Immature natural killer cell (primary cell): ENCODE measurements at regions not wholly inside any gene's neighbourhood (a gene's known extent, or its start where the extent isn't known, plus 50 kb on each side); places are given as distances from the start of the nearest gene placed in this dataset.
"Not testable (repeated sequence)": the region's sequence is repeated elsewhere in the genome, so short reads cannot be mapped to it uniquely, and the experiment has no call there.

ENCODE experiments used
- DNase-seq, 3 donors: peaks; one replicate each; pipeline ENCODE4 v3.0.0; 2022; ENCODE audit warnings: mixed read lengths in 1 of 3
- H3K27ac Mint-ChIP-seq, 6 donors: one replicate each; pipeline ENCODE4 v1.8.0; 2020; ENCODE audit warnings: mixed read lengths in 6 of 6, mild to moderate bottlenecking in 5 of 6, inconsistent platforms in 4 of 6, moderate library complexity in 3 of 6
- H3K27me3 Mint-ChIP-seq, 3 donors: one replicate each; pipeline ENCODE4 v1.8.0; 2020 to 2021; ENCODE audit warnings: low read depth in 3 of 3, mild to moderate bottlenecking in 3 of 3, mixed read lengths in 3 of 3, moderate library complexity in 3 of 3, inconsistent platforms in 1 of 3
- H3K36me3 Mint-ChIP-seq, 3 donors: one replicate each; pipeline ENCODE4 v1.8.0; 2020; ENCODE audit warnings: mixed read lengths in 3 of 3, inconsistent platforms in 2 of 3, mild to moderate bottlenecking in 2 of 3
- H3K4me1 Mint-ChIP-seq, 2 donors: one replicate each; pipeline ENCODE4 v1.8.0; 2020; ENCODE audit warnings: inconsistent platforms in 2 of 2, mild to moderate bottlenecking in 2 of 2, mixed read lengths in 2 of 2, moderate library complexity in 1 of 2
- H3K4me3 Mint-ChIP-seq, 5 donors: one replicate each; pipeline ENCODE4 v1.8.0; 2020; ENCODE audit warnings: mild to moderate bottlenecking in 5 of 5, mixed read lengths in 5 of 5, inconsistent platforms in 3 of 5, moderate library complexity in 3 of 5
- H3K9me3 Mint-ChIP-seq, 6 donors: one replicate each; pipeline ENCODE4 v1.8.0; 2020; ENCODE audit warnings: mild to moderate bottlenecking in 6 of 6, mixed read lengths in 6 of 6, inconsistent platforms in 4 of 6, moderate library complexity in 3 of 6

DNA sequence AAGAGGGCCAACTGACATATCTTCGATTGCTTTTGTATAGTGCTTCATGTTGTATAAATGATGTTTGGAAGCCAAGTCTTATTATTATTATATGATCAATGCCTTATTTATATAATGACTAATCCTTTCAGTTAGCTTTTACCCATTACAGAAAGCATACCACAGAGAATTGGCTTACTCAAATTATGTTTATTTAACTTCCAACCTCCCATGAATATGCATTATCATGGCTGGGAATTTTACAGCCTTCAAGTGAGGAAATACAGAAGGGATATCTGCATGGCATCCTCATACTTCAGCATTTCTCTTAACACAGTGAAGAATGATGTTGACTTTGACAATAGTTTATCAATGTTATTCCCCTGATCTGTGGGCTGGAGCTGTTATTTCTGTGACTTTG lies 225.9 kb upstream of the GAP43 start:
- Mint-ChIP-seq H3K27me3 (peaks cover 0 to 3% (median 0%) of the 10 kb centered on the region in 3 donors), H3K27ac (no peak overlapping the region), H3K9me3 (peaks cover 0 to 2% (median 0%) of the 10 kb centered on the region in 6 donors), H3K4me3 (no peak overlapping the region), H3K4me1 (no peaks in the 10 kb centered on the region), H3K36me3 (no peaks in the 10 kb centered on the region)
- DNase-seq, result no peak

DNA sequence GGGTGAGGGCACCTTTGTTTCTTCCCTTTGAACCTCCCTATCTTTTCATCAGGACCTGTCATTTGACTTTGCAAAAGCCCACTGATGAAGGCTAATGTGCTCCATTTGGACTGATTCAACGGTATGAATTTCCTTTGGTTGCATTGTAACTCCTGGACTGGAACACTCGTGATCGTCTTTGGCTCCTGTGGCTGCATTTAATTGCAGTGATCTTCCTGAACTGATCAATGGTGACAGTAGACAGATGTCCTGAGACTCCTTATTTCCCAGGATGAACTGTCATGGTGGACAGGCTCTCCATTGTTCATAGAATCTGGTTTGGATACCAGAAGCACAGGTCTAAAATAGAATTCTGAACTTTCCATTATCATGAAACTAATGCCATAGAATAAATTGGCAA lies 224.8 kb upstream of the GAP43 start:
- DNase-seq, result no peak
- no peak overlapping the region for H3K27ac Mint-ChIP-seq
- H3K27me3 Mint-ChIP-seq, result peaks cover 0 to 1% (median 0%) of the 10 kb centered on the region in 3 donors
- H3K4me3 Mint-ChIP-seq, result no peak overlapping the region
- H3K9me3 Mint-ChIP-seq, result peaks cover 0 to 2% (median 0%) of the 10 kb centered on the region in 6 donors
- no peaks in the 10 kb centered on the region for H3K36me3 Mint-ChIP-seq
- H3K4me1 Mint-ChIP-seq, result no peaks in the 10 kb centered on the region

DNA sequence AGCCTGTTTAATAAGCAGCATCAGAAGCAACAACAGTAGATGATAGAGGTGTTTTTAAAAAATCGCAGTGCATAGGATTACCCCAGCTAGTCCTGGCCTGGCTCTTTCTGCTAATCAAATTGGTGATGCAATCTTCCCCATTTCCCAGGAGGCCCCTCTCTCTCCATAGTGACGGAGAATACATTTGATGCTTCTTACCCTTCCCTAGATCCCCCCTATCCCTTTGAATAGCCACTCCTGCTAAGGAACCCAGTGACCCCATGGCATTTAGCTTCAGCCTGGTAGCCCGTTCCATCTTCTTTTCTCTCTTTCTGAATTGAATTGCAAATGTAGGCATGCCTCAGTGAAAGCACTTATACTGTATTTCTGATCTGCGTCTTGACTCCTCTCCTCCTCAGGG lies 223.6 kb upstream of the GAP43 start:
- H3K9me3 Mint-ChIP-seq, result peaks cover 0 to 2% (median 0%) of the 10 kb centered on the region in 6 donors
- H3K4me3 Mint-ChIP-seq, result no peak overlapping the region
- no peaks in the 10 kb centered on the region for H3K4me1 Mint-ChIP-seq
- H3K27me3 Mint-ChIP-seq, result no peaks in the 10 kb centered on the region
- no peak overlapping the region for H3K27ac Mint-ChIP-seq
- DNase-seq, result no peak
- no peaks in the 10 kb centered on the region for H3K36me3 Mint-ChIP-seq

DNA sequence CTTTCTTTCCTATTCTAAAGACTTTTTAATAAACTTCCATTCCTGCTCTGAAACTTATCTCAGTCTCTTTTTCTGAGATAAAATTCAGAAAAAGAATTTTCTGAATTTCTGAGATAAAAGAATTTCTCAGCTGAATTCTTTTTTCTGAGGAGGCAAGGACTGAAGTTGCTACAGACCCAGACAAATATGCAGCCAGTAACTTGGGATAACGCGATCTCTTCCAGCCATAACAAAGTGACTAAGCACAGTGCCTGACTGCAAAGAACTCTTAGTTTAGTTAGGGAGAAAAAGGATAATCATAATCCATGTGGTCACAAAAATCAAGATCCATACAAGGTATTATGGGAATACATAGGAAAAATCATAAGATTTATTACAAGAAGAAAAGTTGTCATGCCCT lies 222.0 kb upstream of the GAP43 start:
- no peaks in the 10 kb centered on the region for H3K36me3 Mint-ChIP-seq
- DNase-seq, result no peak
- no peaks in the 10 kb centered on the region for H3K4me1 Mint-ChIP-seq
- H3K27ac Mint-ChIP-seq, result no peak overlapping the region
- H3K9me3 Mint-ChIP-seq, result peaks cover 0 to 2% (median 0%) of the 10 kb centered on the region in 6 donors
- no peaks in the 10 kb centered on the region for H3K27me3 Mint-ChIP-seq
- no peak overlapping the region for H3K4me3 Mint-ChIP-seq

GRCh38 chr3:115401851-115402501 lies 221.3 kb upstream of the GAP43 start:
- no peak for DNase-seq
- Mint-ChIP-seq H3K27ac (no peak overlapping the region), H3K9me3 (peaks cover 0 to 2% (median 0%) of the 10 kb centered on the region in 6 donors), H3K27me3 (no peaks in the 10 kb centered on the region), H3K36me3 (no peaks in the 10 kb centered on the region), H3K4me1 (no peaks in the 10 kb centered on the region), H3K4me3 (no peak overlapping the region)

DNA sequence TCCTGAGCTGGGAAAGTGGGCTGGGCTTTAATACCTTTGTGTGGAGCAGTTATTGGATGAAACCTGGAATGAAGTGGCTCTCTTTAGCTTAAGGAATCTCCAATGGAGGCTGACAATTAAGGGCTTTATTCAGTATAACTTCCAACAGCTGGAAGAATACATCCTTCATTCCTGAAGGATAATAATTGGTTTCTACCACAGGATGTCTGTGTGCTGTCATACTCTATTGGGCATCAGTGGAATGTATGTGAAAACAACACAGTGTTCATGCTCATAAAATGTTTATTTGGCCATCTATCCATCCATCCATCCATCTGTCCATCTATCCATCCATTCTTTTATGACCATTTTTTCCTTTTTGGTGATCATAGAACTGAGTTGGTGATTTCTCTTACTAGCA lies 220.7 kb upstream of the GAP43 start:
- no peak for DNase-seq
- Mint-ChIP-seq H3K4me1 (no peaks in the 10 kb centered on the region), H3K4me3 (no peak overlapping the region), H3K27ac (no peak overlapping the region), H3K27me3 (no peaks in the 10 kb centered on the region), H3K36me3 (no peaks in the 10 kb centered on the region), H3K9me3 (peaks cover 0 to 2% (median 0%) of the 10 kb centered on the region in 6 donors)

DNA sequence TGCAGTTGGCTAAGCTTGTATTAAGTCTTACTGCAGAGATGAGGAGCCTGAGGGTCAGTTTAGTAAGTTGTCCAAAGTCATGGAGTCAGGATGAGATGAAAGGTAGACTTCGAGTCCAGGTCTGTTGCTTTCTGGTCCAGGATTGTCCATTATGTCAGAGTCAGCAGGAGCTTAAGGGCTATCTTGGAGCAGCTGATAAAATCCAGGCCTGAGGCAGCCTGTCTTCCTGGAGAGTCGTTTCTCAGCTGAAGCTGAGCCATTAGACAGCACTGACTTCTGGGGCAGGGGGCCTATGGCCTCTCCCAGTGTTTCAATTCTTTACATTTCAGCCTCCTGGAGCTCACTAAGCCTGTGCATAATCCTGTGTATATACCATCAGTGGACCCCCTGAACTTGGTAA lies 219.5 kb upstream of the GAP43 start:
- H3K36me3 Mint-ChIP-seq, result no peaks in the 10 kb centered on the region
- no peak overlapping the region for H3K27ac Mint-ChIP-seq
- no peak overlapping the region for H3K4me3 Mint-ChIP-seq
- peaks cover 0 to 2% (median 0%) of the 10 kb centered on the region in 6 donors for H3K9me3 Mint-ChIP-seq
- DNase-seq, result no peak
- no peaks in the 10 kb centered on the region for H3K4me1 Mint-ChIP-seq
- peaks cover 0 to 1% (median 0%) of the 10 kb centered on the region in 3 donors for H3K27me3 Mint-ChIP-seq

- H3K27me3 Mint-ChIP-seq, result peaks cover 0 to 4% (median 2%) of the 10 kb centered on the region in 3 donors
- no peaks in the 10 kb centered on the region for H3K36me3 Mint-ChIP-seq
- no peak for DNase-seq
- H3K4me1 Mint-ChIP-seq, result no peaks in the 10 kb centered on the region
- no peak overlapping the region for H3K4me3 Mint-ChIP-seq
- no peaks in the 10 kb centered on the region for H3K9me3 Mint-ChIP-seq
- H3K27ac Mint-ChIP-seq, result no peak overlapping the region
These were observed 213.7 kb upstream of the GAP43 start for GRCh38 chr3:115409596-115409995.

DNA sequence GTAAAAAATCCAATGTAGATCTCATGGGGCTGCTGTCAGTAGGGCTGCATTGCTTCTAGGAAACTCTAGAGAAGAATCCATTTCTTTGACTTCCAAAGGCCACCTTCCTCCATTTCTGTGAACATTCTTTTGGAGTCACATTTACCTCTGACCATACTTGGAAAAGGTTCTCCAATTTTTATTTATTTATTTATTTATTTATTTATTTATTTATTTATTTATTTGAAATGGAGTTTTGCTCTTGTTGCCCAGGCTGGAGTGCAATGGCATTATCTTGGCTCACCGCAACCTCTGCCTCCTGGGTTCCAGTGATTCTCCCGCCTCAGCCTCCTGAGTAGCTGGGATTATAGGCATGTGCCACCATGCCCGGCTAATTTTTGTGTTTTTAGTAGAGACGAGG lies 208.7 kb upstream of the GAP43 start:
- DNase-seq, H3K4me3 Mint-ChIP-seq, H3K27me3 Mint-ChIP-seq: not testable (repeated sequence)

GRCh38 chr3:115415246-115415996 lies 207.9 kb upstream of the GAP43 start:
- no peak overlapping the region for H3K4me3 Mint-ChIP-seq
- no peaks in the 10 kb centered on the region for H3K4me1 Mint-ChIP-seq
- peaks cover 2 to 5% (median 2%) of the 10 kb centered on the region in 3 donors for H3K27me3 Mint-ChIP-seq
- H3K36me3 Mint-ChIP-seq, result no peaks in the 10 kb centered on the region
- no peak overlapping the region for H3K27ac Mint-ChIP-seq
- no peak for DNase-seq
- peaks cover 0 to 2% (median 0%) of the 10 kb centered on the region in 6 donors for H3K9me3 Mint-ChIP-seq

More for the DNA sequence above, 208.7 kb upstream of the GAP43 start:
- not testable (repeated sequence) for H3K4me1 Mint-ChIP-seq, H3K27ac Mint-ChIP-seq, H3K9me3 Mint-ChIP-seq, H3K36me3 Mint-ChIP-seq

DNA sequence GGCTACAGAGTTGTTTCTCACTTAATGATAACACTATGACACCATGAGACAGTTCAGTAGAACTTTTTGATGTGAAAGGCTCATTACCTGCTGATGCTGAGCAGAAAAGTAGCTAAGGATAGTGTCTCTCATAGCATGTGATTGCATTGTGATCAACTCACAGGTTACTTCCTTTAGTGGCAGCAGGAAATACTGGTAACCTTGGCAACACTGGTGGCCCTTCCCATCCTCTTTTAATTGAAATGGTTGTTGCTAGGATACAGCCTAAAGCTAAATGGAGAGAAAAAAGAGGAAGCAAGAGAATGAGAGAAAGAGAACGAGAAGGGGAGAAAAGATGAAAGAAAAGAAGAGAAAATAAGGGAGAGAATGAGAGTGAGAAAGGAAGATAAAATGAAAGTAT lies 204.7 kb upstream of the GAP43 start:
- Mint-ChIP-seq H3K36me3 (no peaks in the 10 kb centered on the region), H3K4me3 (no peak overlapping the region), H3K27ac (no peak overlapping the region), H3K4me1 (no peaks in the 10 kb centered on the region), H3K9me3 (peaks cover 0 to 2% (median 0%) of the 10 kb centered on the region in 6 donors), H3K27me3 (peaks cover 0 to 3% (median 2%) of the 10 kb centered on the region in 3 donors)
- no peak for DNase-seq

DNA sequence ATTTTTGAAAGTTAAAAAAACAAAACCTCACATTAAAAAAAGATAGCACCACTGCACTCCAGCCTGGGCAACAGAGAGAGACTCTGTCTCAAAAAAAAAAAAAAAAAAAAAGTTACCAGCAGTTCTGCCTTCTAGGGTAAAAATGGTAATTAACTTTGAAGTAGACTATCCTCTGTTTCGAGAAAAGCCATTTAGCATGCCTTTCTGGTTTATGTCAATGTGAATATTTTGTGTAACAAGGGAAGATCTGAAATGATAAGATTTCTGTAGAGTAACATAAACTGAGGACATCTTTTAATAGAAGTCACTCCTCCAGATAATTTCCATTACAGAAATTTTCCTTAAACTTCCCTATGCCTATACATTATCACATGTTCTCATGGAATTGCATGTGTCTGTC lies 203.2 kb upstream of the GAP43 start:
- Mint-ChIP-seq H3K4me1 (no peaks in the 10 kb centered on the region), H3K4me3 (no peak overlapping the region), H3K36me3 (no peaks in the 10 kb centered on the region), H3K27me3 (peaks cover 0 to 2% (median 2%) of the 10 kb centered on the region in 3 donors), H3K9me3 (peaks cover 0 to 2% (median 0%) of the 10 kb centered on the region in 6 donors), H3K27ac (no peak overlapping the region)
- no peak for DNase-seq

GRCh38 chr3:115423170-115423569 lies 200.1 kb upstream of the GAP43 start:
- no peaks in the 10 kb centered on the region for H3K4me1 Mint-ChIP-seq
- no peak overlapping the region for H3K4me3 Mint-ChIP-seq
- peaks cover 0 to 2% (median 0%) of the 10 kb centered on the region in 3 donors for H3K27me3 Mint-ChIP-seq
- no peaks in the 10 kb centered on the region for H3K36me3 Mint-ChIP-seq
- no peak for DNase-seq
- H3K27ac Mint-ChIP-seq, result no peak overlapping the region
- peaks cover 0 to 2% (median 0%) of the 10 kb centered on the region in 6 donors for H3K9me3 Mint-ChIP-seq

DNA sequence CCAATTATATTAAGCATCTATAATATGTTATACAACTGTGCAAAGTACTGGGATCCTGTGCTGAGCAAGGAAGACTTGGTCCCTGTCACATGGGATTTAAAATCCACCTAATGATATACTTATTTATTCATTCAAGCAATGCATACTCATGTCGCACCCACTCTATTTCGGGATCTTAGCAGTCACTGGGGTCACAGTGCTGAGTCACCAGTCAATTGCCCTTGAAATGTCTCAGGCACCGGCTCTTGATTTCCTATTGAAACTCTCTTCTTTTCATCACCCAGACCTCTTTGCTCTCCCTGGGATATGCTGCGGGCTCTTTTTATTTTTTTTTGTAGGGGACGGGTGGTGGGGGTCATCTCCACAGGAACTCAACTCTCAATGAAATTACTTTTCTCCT lies 194.5 kb upstream of the GAP43 start:
- Mint-ChIP-seq H3K4me3 (no peak overlapping the region), H3K27me3 (peaks cover 0 to 3% (median 3%) of the 10 kb centered on the region in 3 donors), H3K36me3 (no peaks in the 10 kb centered on the region), H3K4me1 (no peaks in the 10 kb centered on the region), H3K27ac (no peak overlapping the region), H3K9me3 (peaks cover 0 to 3% (median 1%) of the 10 kb centered on the region in 6 donors)
- no peak for DNase-seq
